HG02840 (cell line): ENCODE measurements at regions not wholly inside any gene's neighbourhood (a gene's known extent, or its start where the extent isn't known, plus 50 kb on each side); places are given as distances from the start of the nearest gene placed in this dataset.
"Not testable (repeated sequence)": the region's sequence is repeated elsewhere in the genome, so short reads cannot be mapped to it uniquely, and the experiment has no call there.

Experiments
- ATAC-seq: cut with Tn5 transposase; IDR thresholded peaks from one replicate; pipeline ENCODE4 v1.9.1; 2021; ENCODE audit warnings: mild to moderate bottlenecking, moderate library complexity, moderate number of reproducible peaks; ENCODE audit not compliant: unreplicated experiment, low FRiP score

DNA sequence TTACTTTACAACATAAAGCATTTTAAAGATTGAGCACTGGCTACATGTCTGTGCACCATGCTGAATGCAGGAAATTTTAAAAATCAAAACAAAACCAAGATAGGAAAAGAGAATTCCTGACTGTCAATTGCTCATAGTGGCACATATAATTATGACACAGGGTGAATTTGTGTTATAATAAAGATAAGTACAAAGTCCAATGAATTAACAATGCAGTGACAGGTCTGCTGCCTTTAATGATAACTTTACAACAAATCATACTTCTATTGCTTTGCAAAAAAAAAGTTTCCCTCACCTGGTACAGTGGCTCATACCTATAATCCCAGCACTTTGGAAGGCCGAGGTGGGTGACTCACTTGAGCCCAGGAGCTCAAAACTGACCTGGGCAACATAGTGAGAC lies 93.8 kb upstream of the OSBPL8 start:
- no peak for ATAC-seq

DNA sequence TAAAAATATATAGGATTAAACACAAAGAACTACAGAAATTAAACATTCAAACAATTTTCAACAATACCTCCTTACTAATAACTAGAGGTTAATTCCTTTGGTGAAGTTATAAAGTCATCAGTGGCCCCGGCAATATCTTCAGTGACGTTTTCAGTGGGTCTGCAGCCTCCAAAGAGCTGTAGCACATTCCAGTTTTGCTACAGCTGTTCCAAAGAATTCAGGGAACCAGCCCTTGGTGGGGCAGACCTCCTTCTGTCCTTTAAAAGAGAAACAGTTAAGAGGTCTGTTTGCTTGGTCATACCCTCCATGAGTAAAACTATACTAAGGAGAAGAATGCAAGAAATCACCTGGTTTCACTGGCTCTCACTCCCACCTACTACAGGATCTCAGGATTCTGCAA lies 99.2 kb upstream of the ZDHHC17 start:
- ATAC-seq, result no peak

DNA sequence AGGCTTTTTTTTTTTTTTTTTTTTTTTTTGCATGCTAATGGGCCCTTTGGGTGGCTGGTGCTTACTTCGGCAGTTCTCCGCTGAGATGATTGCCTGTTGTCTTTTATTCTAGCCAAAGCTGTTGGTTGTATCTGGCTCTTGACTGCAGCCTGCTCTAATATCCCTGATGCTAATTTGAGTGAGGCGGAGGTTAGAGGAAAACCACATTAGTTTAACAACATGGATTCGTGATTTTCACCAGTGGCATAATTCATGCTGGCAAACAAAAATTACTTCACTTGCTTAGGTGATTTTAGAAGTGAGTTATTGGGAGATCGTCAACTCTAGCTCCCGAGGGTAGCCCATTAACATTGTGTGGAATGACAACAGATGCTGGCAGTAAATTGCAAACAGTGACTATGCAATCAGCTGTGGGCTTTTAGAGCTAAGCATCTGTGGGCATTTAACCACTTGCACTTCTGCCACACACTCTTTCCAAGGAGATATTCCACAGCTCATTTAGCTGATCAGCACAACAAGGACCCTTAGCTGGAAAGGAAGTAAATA lies 97.6 kb upstream of the ZDHHC17 start:
- no peak for ATAC-seq

DNA sequence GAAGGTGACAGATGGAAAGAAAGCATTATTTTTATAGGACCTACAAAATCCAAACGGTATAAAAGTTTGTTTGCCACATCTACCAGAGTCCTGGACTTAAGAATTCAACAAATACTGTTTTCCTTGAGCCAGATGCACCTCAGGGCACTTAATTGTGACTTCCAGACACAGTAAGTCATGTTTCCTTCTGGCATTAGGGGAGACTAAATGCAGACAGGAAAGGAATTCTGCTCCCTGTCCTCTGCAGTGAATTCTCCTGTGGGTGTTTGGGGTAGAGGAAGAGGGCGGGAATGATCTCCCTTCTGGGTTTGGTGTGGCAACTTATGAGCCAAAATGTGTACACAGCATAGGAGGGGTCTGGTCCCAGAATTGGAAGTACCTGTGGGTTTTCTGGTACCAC lies 93.9 kb upstream of the ZDHHC17 start:
- ATAC-seq, result no peak

DNA sequence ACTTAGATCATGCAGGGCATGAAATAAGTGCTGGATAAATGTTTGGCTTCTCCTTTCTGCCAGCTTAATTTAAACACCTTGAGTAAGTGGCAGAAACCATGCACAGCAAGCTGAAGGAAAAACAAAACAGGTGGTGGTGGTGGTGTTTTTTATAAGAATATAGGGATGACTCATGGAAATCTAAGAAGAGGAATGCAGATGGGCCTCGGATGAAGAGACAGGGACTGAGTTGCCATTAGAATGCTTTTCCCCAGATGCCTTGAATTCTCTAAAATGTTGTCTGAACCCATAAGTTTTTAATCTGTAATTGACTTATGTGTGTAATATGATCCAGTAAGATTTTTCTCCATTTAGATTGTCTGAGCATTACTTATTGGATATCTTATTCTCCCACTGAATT lies 93.1 kb upstream of the ZDHHC17 start:
- ATAC-seq, result no peak

DNA sequence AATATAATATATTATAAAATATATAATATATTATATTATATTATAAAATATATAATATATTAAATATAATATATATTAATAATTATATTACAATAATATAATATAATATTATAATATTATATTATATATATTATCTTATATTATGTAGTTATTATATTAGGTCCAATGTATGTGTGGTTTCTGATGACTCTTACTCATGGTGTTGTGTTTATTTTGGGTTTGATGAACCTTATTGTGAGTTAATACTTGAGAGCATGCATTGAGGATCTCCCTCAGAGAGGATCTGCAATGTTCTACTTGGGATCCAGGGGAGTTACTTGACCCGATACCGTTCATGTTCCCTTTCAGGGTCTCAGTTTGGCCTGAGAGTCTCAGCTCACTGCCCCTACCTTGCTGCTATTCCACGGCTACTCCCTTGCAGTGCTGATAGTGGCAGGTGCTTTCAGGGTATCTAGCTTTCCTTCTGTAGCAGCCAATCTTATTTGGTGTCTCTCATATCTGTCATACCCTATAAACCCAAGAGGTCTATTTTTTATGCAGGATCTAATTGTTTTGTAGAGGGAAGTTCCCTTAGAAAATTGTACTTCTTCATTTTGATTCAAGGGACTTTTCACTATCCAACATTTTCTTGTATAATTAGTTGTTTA lies 89.1 kb upstream of the ZDHHC17 start:
- no peak for ATAC-seq

DNA sequence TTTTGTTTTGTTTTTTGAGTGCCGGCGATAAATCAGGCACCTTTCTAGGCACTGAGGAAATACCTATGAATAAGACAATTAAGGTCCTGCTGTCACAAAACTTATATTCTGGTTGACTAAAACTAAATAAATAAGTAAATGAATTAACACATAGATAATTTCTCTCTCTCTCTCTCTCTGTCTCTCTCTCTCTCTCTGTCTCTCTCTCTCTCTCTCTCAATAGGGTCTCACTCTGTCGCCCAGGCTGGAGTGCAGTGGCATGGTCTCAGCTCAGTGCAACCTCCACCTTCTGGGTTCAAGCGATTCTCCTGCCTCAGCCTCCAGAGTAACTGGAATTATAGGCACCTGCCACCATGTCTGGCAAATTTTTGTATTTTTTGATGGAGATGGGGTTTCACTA lies 87.7 kb upstream of the ZDHHC17 start:
- ATAC-seq, result not testable (repeated sequence)

DNA sequence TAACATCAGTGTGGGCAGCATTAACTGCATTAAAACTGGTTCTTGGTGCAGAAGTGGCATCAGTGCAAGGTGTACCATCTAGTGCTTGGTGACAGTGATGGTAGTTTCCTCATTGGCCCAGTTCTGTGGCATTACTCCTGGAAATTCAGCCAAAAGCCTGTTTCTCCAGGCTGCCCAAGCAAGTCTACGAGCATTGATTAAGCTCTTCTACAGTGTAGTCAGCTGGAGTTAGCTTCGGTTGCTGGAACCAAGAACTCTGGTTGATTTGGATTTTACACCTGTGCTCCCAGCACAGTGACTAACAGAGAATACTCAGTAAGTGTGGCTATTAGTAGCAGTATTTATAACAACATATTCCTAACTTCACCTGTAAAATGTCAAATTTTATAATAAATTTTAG lies 84.9 kb upstream of the ZDHHC17 start:
- ATAC-seq, result no peak

DNA sequence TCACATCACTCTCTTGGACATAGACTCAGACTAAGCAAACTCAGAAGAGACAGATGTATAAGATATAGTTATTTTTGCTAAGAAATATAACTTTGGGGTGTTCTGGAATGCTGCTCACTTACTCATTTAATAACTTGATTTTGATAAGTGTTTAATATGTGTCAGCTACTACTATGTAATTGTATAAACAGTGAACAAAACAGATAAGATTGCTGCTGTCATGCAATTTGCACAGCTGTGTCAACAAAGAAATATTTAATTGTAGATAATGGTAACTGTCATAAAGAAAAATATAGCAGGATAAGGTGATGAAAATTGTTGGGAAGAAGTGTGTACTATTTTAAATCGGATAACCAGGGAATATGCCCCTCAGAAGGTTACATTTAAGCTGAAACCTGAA lies 84.1 kb upstream of the ZDHHC17 start:
- no peak for ATAC-seq

DNA sequence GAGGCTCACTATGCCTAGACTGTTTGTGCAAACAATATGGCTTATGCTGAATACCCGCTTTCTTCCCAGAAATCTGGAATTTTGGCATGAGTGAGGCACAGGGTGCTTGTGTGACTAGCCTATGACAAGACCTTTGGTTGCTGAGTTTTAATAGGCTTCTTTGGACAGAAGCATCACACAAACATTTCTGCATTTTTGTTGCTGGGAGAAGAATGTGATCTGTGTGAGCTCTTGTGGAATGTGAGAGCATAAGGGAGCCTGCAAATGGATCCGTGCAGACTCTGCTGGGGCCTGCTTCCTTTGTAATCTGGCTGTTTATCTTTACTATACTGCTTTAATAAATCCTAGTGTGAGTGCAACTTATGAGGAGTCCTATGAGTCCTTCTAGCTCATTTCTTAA lies 83.0 kb upstream of the ZDHHC17 start:
- ATAC-seq, result no peak

DNA sequence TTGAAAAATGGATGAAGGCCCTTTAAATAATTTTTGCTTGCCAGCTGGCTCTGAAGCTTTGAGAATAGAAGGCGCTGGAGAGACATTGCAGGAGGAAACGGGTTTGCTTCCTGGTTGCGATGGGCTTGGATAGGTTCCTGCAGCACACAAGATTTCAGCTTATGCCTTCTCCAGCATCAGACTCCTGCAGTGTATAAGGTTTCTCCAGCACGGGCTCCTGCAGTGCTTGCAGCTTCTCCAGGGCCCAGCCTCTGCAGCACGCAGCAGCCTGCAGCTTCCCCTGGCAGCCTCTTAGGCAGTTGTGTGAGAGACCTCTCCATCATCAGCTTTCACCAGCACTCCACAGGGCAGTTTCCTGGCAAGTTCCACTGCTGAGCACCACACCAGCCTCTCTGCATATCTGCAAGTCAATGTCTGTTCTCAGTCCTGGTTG lies 78.7 kb upstream of the ZDHHC17 start:
- ATAC-seq, result no peak

DNA sequence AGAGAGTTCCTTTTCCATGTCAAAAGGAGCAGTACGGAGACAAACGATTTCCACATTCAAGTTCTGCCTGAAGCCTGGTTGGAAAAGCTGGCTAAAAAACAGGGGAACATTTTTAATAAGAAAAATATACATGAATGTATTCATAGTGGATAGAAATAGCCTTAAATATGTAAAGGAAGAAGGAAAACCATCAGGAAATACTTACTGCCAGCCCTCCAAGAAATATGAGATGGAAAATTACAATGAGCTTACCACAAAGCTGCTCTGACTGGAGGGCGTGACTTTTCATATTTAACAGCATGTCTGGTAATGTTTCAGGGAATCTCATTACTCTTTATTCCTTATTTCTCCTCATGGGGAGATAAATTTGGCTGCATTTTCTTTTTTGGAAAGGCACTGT lies 75.9 kb upstream of the ZDHHC17 start:
- no peak for ATAC-seq

DNA sequence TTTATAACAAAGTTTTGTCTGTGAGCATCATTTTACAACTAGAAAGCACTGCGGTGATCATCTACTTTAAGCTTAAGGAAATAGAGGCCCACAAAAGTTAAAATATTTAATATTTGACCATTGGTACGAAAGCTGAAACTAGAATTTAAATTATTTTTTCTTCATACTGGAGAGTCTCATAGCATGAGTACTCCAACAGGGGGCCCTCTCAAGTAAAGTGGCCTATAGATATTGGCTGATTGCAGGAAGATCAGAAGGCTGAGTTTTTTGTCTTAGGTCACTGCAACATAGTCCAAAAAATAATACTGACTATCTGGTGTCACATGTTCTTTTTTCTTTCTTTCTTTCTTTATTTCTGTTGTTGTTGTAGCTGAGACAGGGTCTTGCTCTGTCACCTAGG lies 75.3 kb upstream of the ZDHHC17 start:
- no peak for ATAC-seq

DNA sequence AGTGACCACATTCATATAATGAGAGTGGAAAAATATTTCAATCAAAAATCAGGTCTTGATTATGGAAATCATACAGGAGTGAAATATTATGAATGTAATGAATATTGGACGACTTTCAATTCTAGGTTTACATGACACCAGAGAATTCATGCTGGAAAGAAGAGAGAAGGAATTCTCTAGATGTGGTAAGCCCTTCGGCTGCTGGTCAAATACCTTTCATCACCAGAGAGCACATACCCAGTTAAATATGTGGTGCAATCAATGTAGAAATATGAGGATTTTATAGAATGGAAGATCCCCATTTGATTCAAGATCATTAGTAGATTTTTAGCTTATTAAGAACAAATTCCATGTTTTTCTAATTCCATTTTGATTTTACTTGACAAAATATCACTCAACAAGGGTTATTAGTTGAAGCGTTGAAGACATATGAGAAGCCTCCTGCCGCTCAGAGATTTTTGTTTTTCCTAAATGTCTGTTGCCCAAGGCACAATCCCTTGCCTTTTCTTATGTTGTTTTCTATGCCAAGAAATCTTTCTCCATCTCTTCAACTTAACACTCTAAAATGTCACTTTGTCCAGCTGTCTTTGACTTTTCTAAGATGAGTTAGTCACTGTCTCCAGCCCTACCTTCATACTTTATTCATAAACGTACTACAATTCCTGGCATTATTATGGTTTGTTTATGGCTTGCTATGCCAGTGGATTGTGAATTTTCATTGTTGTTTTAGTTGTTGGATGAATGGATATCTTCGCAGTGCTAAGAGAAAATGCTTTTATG lies 72.8 kb upstream of the ZDHHC17 start:
- no peak for ATAC-seq

DNA sequence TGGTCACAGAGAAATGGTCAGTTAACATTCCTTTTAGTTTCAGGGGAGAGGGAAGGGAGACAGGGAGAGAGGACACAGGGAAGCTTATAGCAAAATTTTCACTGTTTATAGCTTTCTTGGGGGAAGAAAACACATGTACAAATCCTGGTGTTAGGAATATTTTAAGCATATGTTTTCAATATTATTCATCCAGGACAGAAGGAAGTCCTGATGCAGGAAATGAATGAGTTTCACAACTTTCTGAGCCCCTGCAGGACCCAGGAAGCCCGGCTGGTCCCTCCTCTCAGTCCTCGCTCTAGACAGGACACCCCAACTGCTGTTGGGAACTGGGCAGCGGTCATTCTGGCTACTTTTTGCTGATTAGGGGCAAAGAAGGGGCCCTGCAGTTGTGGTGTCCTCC lies 71.1 kb upstream of the ZDHHC17 start:
- ATAC-seq, result no peak

DNA sequence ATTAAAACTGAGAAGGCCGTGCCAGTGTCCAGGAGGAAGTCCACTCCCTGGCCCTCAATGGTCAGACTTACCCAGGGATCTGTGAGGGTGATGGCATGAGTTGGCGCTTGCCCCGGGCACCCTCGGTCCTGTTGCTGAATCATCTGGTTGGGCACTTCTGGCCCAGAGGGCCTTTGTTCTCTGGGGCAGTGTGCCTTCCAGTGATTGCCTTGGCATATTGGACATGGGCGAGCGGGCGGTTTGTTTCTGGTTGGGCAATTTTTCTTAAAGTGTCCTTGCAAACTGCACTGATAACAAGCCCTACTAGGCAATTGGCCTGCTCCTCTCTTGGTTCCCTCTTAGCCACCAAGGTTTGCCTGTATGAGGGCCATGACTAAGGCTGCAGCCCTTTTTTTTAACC lies 69.5 kb upstream of the ZDHHC17 start:
- ATAC-seq, result no peak

DNA sequence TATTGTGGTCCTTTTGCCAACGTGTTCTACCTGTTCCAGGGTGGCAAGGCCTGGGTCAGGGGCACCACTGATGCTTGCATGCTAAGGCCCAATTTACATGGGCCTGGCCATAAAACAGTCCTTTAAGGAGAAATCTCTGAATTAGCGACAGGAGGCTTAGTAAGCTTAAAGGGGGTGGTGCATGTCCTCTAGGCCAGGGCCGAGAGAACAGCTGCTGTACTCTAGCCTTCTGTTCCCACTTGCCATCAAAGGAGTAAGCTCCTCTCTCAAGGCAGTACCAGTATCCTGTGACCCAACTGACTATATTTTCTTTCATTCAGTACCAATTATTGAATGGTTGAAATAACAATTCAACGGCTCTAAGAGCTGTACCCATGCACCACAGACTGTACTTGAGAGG lies 67.7 kb upstream of the ZDHHC17 start:
- ATAC-seq, result no peak

DNA sequence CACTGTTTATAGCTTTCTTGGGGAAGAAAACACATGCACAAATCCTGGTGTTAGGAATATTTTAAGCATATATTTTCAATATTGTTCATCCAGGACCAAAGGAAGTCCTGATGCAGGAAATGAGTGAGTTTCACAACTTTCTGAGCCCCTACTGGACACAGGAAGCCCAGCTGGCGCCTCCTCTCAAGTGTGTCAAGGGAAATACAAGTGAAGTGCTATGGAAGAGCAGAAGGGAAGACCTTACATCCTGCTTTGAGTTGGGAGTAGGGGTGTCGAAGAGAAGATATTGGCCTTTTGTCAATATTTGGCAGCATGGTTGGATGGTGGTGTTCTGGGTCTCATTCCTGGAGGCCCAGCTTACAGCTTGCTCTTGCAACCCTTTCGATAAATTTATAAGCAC lies 66.1 kb upstream of the ZDHHC17 start:
- ATAC-seq, result no peak

DNA sequence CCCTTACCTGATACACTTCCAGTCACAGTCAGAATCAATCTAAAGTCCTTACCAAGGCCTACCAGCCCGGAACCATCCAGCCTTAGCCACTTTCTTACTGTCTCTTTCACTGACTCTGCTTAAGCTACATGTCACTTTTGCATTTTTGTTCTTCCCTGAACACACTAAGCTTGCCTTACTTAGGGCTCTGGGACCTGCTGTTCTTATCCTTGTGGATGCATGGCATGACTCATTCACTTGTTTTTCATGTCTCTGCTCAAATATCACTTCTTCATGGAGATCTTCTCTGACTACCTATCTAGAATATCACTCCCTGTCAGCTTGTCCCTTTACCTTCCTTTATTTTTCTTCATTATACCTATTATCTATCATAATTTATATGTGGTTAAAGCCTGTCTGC lies 65.6 kb upstream of the ZDHHC17 start:
- ATAC-seq, result no peak

DNA sequence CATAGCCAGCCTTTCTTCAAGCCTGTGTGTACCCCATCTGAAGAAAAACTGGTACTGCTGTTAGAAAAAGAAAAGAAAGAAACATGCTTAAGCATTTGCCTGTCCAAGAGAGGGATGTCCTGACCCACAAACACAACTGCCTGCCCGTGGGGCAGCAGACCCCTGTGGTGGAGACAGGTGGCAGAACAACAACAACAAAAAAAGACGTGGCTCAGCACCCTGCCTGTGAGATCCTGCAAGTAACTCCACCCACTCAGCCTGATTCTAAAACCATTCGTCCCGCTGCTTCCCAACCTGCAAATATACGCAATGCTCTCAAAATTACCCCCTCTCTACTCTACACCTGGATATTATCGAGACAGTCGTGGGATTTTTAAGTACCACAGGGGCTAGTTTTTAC lies 64.9 kb upstream of the ZDHHC17 start:
- ATAC-seq, result no peak

DNA sequence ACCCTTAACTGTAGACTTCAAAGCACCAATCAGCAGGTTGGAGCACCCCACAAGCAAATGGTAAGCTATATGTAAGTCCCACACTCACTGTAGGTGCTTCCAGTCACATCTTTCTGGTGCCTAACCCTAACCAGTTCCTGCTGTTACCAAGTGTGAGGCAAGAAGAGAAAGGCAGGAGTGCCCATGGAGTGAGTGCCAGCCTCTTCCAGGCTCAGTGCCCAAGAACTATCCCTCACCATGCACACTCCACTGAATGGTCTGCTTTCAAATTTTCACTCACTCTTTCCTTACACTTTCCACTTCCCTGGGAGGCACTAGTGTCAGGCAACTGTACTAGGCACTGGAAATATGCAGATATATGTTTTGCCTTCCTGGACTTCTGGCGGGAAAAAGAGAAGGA lies 62.2 kb upstream of the ZDHHC17 start:
- no peak for ATAC-seq

DNA sequence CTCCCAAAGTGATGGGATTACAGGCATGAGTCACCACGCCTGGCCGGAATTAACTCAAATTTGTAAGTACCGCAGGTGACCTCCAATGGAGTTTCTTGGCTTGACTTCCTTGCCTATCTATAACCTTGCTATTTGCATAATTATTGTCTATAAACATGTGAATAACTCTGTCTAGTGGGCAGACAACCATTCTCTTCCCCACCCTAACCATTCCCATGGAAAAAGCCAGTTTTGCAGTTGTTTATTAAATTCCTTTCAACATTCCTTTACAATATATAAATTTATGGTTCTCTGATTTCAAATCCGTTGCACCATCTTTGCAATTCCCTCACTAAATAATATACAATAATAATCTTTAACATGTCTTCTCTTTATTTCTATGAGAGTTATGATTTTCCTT lies 61.0 kb upstream of the ZDHHC17 start:
- no peak for ATAC-seq
